Kidney glomerular epithelial cell (primary cell): ENCODE measurements at regions not wholly inside any gene's neighbourhood (a gene's known extent, or its start where the extent isn't known, plus 50 kb on each side); places are given as distances from the start of the nearest gene placed in this dataset.
"Not testable (repeated sequence)": the region's sequence is repeated elsewhere in the genome, so short reads cannot be mapped to it uniquely, and the experiment has no call there.

Source experiments
- DNase-seq: peaks from one replicate; lab custom pipeline; 2025; lab: John Stamatoyannopoulos, UW

DNA sequence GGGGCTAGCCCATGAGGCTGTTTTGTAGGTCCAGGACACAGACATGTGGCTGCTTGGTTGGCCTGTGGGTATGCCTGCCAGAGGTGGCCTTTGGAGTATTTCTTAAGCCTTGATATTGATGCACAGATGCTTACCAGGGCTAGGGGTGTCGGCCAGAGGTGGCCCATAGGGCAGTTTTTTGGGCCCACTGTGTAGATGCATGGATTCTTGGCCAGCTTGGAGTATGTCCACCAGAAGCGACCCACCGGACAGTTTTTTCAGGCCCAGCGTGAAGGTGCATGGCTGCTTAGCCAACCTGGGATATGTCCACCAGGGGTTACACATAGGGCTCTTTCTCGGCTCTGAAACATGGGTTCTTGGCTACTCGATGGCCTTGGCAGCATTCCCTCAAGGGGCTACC, 1199.1 kb downstream of the CNTNAP5 start:
- DNase-seq: no peak

DNA sequence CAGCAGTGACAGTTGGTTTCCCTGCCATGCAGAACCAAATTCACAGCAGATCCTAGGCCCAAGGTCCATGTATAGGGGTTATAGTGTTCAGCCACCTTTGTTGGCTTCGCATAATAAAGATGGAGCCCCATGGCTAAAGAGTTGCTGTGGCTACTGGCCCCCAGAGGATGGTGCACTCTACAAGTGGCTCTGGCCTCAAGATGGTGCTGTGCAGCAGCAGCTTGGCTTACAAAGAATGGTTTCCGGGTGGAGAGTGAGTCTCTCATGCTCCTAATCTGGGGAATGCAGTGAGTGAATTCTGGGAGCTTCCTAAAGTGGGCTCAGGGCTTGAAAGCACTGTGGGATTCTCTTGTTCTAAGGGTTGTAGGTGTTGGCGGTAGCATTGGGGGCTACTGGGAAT, 1199.7 kb downstream of the CNTNAP5 start:
- no peak for DNase-seq

GRCh38 chr2:125227843-125228392, 1202.8 kb downstream of the CNTNAP5 start:
- DNase-seq: no peak

GRCh38 chr2:125240870-125241269, 1215.8 kb downstream of the CNTNAP5 start:
- DNase-seq: no peak

DNA sequence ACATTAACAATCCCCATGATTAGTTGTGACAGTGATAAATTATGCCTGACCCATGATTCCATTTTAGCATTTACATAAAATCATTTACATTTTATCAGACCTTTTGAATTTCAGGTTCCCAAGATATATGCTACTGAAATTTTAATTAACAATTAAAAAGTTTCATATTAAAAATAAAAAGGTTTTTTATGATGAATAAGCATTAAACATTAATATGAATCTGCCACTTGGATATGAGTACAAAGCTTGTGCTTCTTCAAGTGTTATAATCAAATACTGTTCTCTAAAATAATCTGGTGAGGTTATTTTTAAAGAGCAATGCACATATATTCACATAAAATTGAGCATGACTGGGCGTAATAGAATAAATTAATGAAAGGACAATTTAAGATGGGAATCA, 1218.0 kb downstream of the CNTNAP5 start:
- no peak for DNase-seq

DNA sequence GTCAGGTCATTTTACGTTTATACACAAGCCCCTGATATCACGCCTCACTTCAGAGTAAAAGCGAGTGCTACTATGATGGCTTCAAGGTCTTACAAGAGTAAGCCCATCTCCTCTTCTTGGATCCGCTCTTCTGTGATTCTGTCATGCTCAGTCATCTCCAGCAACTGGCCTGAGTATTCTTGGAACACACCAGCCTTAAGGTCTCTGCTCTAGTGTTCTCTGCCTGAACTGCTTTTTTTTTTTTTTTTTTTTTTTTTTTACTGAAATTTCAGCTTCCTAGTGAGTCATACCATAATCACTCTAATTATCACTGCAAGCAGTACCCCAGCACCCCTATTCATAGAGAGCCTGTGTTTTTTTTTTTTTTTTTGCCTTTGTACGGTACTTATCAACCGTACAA, 1228.9 kb downstream of the CNTNAP5 start:
- no peak for DNase-seq

DNA sequence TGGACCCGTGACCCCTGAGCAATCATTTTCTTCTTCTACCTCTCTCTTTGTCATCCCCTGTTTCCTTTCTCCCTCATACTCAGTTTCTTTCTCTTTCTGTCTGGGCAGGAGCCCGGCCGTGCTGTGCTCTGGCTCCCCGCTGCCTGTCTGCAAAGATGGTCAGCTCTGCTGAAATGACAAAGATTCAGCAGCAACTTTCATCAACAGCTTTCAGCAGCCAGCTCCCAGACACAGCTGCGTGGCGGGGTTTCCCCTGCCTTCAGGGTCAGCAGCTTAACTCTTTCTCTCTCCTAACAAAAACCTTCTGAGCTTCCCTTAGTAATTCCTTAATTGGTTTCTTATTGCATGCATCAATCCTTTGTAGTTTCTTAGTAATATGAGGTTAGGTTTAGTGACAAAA, 1234.4 kb downstream of the CNTNAP5 start:
- no peak for DNase-seq

- DNase-seq: not testable (repeated sequence)
Measured at GRCh38 chr2:125260366-125260930, 1235.4 kb downstream of the CNTNAP5 start.

DNA sequence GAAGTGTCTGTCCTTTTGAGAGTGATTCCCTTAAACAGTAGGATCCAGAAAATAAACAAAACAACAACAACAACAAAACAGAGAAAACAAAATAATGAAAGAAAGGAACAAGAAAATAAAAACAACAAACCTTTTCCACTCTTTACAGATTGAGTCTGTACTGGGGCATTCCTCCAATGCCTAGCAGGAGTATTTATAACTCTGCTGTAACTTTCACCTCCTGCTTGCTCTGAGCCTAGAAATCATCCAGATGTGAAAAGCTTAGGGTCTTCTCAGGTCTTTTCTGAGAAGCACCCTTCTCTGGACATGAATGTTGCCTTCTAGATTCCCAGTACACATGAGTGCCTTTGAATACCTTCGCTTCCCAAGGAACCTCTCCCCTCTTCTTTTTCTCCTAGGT, 1239.4 kb downstream of the CNTNAP5 start:
- no peak for DNase-seq

GRCh38 chr2:125267683-125268082, 1242.6 kb downstream of the CNTNAP5 start:
- no peak for DNase-seq

DNA sequence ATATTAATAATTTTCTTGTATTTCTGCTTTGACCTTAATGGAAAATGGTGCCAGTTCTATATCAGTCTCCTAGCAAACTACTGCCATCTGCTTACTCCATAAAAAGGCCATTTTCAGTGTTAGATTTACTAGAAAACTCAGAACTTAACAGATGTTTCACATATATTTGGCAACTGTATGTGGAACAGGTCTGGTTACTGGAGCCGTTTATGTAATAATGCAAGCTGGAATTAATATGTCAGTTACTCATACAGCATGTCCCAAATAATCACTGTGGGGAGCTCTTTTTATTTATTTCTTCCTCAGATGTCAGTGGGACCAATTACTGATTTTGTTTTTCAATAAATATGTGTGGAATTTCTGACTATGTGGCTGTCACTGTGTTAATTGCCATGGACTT, 1247.6 kb downstream of the CNTNAP5 start:
- DNase-seq: no peak

- no peak for DNase-seq
Measured at GRCh38 chr2:125274718-125275117, 1249.6 kb downstream of the CNTNAP5 start.

DNA sequence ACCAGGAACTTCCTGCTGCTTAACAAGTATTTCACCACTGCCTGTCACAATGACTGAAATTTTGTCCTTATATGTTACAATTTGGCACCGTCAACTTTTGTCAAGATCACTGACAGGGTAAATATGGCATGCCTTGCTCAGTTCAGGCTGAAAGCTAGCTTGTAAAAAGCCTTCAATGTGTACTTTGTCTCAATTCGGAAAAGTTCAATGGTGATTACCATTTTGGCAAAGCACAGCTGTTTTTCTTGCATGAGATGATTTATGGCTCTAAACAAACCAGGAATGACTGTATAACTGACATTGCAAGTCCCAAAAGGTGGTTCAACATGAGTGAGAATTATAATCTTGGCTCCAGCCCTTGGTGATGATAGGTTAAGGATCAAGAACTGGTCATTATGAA, 1255.2 kb downstream of the CNTNAP5 start:
- no peak for DNase-seq

GRCh38 chr2:125281242-125281641, 1256.2 kb downstream of the CNTNAP5 start:
- DNase-seq: no peak

- DNase-seq: no peak
Measured at GRCh38 chr2:125296742-125297141, 1271.7 kb downstream of the CNTNAP5 start.

DNA sequence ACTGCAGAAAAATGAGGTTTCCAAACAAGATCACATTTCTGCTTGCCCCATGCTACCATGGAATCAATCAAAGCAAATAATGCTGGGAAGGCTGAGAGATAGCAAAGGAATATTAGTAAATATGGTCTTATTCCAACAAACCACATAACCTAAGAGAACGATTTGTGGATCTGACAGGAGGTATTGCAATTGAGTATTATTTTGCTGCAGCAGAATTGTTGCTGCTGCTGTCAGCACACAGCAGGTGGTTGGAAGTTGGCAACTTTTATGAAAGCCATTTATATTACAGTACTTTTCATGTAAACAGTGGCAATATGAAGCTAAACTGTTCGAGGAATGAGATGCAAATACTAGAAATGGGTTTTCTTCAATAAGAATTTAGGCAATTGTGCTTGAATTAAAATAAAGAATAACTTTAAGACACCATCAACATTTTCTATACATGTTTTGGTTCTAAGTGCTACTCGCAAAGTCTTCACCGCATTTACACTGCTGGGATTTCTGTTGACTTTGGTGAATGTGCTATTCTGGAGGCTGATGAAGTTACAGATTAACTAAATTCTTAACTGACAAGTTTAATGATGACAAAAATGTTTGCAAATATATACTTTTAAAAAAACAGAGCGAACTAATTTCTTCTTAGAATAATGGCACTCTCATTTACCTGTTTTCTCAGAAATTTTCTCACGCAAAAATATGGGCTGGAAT, 1285.7 kb downstream of the CNTNAP5 start:
- no peak for DNase-seq

DNA sequence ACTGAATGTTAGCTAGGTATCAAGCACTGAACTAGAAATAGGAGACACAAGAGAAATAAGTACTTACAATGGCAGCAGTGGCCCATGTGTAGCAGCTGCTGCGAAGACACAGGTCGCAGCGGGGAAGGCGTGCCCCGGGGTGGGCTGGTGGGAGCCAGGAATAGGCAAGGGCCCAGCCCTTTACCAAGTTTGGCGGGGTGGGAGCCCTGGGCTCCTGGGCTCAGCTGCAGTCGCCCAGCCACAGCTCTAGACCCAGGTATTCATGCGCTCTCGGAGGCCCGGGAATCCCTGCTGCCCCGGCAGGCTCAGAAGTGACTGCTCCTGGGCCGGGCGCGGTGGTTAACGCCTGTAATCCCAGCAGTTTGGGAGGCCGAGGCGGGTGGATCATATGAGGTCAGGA, 1287.3 kb downstream of the CNTNAP5 start:
- no peak for DNase-seq

DNA sequence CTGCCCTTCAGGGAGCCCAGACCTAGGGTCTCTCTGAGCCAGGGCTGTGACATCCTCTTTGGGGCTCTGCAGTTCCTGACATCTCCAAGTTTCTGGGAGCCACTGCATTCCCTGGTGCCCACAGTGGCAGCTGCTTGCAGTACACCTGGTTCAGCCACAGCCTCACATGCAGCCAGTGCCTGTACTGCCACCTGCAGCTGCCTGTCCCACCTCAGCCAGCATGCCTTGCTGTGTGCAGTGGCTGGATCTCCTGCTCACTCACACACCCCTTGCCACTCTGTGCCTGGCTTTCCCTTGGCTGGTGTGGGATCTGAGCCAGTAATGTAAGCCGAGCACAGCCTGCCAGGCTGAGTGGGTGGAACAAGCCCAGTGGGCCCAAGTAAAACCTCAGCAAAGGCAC, 1288.7 kb downstream of the CNTNAP5 start:
- DNase-seq: no peak

- no peak for DNase-seq
Measured at GRCh38 chr2:125318740-125319139, 1293.7 kb downstream of the CNTNAP5 start.

DNA sequence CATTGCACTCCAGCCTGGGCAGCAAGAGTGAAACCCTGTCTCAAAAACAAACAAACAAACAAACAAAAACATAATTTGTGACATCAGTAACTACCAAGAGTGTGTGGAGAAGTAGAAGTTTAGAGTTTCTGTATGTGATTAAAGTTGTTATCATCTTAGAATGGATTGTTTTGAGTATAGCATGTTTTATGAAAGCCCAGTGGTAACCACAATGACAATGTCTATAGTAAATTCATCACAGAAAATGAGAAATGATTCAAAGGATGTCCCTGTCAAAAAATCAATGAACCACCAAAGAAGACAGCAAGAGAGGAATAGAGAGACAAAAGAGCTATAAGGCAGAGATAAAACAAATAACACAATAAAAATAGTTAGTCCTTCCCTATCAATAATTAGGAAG, 1299.2 kb downstream of the CNTNAP5 start:
- no peak for DNase-seq

- no peak for DNase-seq
Measured at GRCh38 chr2:125330133-125330532, 1305.0 kb downstream of the CNTNAP5 start.

- DNase-seq: no peak
Measured at GRCh38 chr2:125341353-125341752, 1314.6 kb upstream of the GYPC start.

DNA sequence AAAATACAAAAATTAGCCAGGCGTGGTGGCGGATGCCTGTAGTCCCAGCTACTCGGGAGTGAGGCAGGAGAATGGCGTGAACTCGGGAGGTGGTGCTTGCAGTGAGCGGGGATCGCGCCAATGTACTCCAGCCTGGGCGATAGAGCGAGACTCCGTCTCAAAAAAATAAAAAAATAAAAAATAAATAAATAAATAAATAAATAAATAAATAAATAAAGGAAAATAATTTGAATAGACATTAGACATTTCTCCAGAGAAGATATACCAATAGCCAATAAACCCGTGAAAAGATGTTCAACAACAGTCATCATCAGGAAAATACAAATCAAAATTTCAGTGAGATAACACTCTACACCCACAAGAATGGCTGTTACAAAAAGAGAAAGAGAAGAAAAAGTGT, 1302.4 kb upstream of the GYPC start:
- not testable (repeated sequence) for DNase-seq
